Large intestine (tissue), 3 donors: ENCODE measurements at regions not wholly inside any gene's neighbourhood (a gene's known extent, or its start where the extent isn't known, plus 50 kb on each side); places are given as distances from the start of the nearest gene placed in this dataset.
"Not testable (repeated sequence)": the region's sequence is repeated elsewhere in the genome, so short reads cannot be mapped to it uniquely, and the experiment has no call there.

Experiments
- DNase-seq, 2 donors: peaks; one replicate each; pipeline versions ENCODE4 v3.0.0 to v3.0.0-alpha.2; 2013
- H3K27ac ChIP-seq: one replicate; pipeline ENCODE4 v1.5.1; 2013; ENCODE audit warnings: low read length
- H3K27me3 ChIP-seq: 2 replicates; pipeline ENCODE4 v1.6.1; 2013; ENCODE audit warnings: low read length; ENCODE audit not compliant: control insufficient read depth, insufficient read depth
- H3K36me3 ChIP-seq: 2 replicates; pipeline ENCODE4 v1.6.1; 2013; ENCODE audit warnings: low read length; ENCODE audit not compliant: control insufficient read depth, insufficient read depth
- H3K4me1 ChIP-seq: one replicate; pipeline ENCODE4 v1.6.1; 2013; ENCODE audit warnings: low read length; ENCODE audit not compliant: control insufficient read depth, insufficient read depth
- H3K4me3 ChIP-seq: one replicate; pipeline ENCODE4 v1.5.1; 2013; ENCODE audit warnings: low read length
- H3K9me3 ChIP-seq: one replicate; pipeline ENCODE4 v1.6.1; 2013; ENCODE audit warnings: mild to moderate bottlenecking, low read depth, low read length, moderate library complexity; ENCODE audit not compliant: control insufficient read depth
- WGBS: methylation state at CpG from one replicate; pipeline ENCODE4 v1.1.5; 2013; ENCODE audit warnings: low lambda C conversion rate; ENCODE audit not compliant: insufficient coverage; 5-methylcytosine and 5-hydroxymethylcytosine counted together

DNA sequence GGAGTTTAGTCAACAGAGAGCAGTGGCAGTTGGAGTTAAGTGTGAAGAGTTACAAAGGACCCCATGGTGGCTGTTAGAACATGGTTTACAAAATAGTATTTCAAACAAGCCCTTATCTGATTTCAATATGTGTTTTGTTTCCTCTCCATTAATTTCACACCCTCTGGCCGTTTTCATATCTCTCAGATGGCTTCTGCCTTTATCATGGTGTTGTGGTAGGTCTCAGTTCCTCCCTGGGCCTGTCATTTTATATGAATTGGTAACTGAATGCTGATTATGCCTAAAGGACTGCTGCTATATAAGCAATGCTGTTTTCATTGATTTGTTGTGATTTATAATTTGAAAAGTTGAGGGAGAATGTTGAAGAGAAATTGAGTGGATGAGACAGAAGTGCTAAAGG is 686.7 kb downstream of the NYAP2 start:
- Histone ChIP-seq H3K36me3 (no peaks in the 10 kb centered on the region), H3K27me3 (no peaks in the 10 kb centered on the region), H3K4me1 (no peaks in the 10 kb centered on the region), H3K4me3 (no peak overlapping the region), H3K27ac (no peak overlapping the region), H3K9me3 (peaks cover 3% of the 10 kb centered on the region)
- DNase-seq: no peak
- WGBS: no CpG with 5 or more reads among the region's 1 CpG

DNA sequence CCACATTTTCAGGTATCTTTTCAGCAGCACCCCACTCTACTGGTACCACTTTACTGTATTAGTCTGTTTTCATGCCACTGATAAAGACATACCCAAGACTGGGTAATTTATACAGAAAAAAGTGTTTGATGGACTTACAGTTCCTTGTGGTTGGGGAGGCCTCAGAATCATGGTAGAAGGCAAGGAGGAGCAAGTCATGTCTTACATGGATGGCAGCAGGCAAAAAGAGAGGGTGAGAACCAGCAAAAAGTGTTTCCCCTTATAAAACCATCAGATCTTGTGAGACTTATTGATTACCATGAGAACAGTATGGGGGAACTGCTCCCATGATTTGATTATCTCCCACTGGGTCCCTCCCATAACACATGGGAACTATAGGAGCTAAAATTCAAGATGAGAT is 685.9 kb downstream of the NYAP2 start:
- H3K9me3 ChIP-seq, H3K27ac ChIP-seq, H3K4me1 ChIP-seq, H3K27me3 ChIP-seq, H3K36me3 ChIP-seq, H3K4me3 ChIP-seq, DNase-seq: not testable (repeated sequence)

DNA sequence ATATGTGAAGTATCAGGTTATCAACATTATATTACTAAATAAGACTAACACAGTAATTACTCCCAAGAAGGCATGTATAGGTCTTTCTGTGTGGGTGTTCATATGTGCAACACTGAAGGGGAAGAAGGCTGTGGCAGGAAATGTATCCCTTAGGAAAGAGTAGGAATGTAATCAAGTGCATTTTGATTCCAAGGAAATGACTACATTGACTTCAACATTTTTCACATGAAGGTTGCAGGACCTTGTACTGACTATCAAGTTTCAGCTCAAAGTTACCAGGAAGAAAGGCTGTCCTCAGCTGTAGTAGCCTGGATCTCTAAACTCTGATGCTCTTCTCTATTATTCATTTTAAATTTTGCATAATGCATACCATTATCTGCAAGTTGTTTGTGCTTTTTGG is 680.8 kb downstream of the NYAP2 start:
- Histone ChIP-seq H3K9me3 (no peaks in the 10 kb centered on the region), H3K4me3 (no peak overlapping the region), H3K4me1 (no peaks in the 10 kb centered on the region), H3K27ac (no peak overlapping the region), H3K27me3 (no peaks in the 10 kb centered on the region), H3K36me3 (no peaks in the 10 kb centered on the region)
- no peak for DNase-seq

DNA sequence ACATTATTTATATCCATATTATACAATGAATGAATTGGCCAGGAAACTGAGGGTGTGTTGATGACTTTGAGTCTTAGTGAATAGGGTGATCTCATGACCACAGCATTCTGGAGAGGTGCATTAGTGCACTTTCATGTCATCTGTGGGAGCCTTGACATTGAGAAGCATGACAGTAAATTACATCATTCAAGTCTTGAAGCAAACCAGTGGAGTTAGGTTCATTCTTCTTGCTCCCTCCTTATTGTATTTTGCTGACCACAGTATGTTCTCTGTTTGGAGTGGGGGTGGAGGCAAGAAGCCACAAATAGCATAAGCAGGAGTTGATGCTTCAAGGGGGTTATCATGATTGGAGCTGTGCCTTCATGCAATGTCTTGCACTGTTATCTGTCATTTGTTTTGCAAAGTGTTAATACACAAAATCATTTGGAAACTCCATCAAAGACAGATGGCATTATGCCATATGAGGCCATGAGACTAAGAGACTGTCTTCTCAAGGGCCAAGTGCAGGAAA is 680.2 kb downstream of the NYAP2 start:
- no peaks in the 10 kb centered on the region for H3K9me3 ChIP-seq
- H3K4me1 ChIP-seq: no peaks in the 10 kb centered on the region
- H3K27ac ChIP-seq: no peak overlapping the region
- no peak overlapping the region for H3K4me3 ChIP-seq
- H3K27me3 ChIP-seq: no peaks in the 10 kb centered on the region
- H3K36me3 ChIP-seq: no peaks in the 10 kb centered on the region
- DNase-seq: no peak

DNA sequence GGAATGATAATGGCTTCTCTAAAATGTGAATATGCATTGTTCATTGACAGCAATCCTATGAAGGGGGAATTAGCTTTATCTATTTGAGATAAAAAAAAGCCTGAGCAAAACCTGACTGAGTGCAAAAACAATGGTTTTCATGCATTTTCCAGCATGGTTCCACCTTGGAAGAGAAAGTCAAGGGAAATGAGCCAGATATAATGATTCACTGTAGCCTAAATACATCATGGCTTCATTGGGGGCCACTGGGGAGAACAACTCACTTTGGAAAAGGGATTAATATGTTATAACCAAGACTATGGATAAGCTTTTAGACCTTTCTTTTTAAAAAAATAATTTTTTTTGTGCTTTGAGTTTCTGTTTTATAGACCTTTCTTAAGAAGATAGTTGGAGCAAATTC is 679.7 kb downstream of the NYAP2 start:
- H3K4me1 ChIP-seq: no peaks in the 10 kb centered on the region
- H3K9me3 ChIP-seq: no peaks in the 10 kb centered on the region
- no peaks in the 10 kb centered on the region for H3K36me3 ChIP-seq
- H3K4me3 ChIP-seq: no peak overlapping the region
- H3K27ac ChIP-seq: no peak overlapping the region
- no peaks in the 10 kb centered on the region for H3K27me3 ChIP-seq
- DNase-seq: no peak

DNA sequence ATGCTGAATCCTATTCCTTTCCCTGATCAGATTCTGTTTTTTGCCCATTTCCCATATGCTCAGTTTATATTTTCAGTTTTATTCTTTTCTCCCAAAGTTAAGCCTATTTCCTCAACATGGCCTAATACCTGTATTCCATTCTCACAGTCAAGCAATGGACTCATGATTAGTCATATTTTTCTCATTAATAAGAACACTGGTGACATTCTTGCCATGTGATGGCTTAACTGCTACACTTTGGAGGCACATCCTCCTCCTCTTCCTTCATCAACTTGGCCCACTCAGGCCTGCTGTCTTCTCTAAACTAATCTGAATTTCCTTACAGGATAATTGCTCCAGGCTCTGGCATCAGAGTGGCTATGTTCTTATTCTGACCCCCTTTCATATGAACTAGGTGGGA is 679.2 kb downstream of the NYAP2 start:
- H3K9me3 ChIP-seq: no peaks in the 10 kb centered on the region
- H3K27me3 ChIP-seq: no peaks in the 10 kb centered on the region
- H3K36me3 ChIP-seq: no peaks in the 10 kb centered on the region
- no peaks in the 10 kb centered on the region for H3K4me1 ChIP-seq
- no peak for DNase-seq
- no peak overlapping the region for H3K27ac ChIP-seq
- no peak overlapping the region for H3K4me3 ChIP-seq

DNA sequence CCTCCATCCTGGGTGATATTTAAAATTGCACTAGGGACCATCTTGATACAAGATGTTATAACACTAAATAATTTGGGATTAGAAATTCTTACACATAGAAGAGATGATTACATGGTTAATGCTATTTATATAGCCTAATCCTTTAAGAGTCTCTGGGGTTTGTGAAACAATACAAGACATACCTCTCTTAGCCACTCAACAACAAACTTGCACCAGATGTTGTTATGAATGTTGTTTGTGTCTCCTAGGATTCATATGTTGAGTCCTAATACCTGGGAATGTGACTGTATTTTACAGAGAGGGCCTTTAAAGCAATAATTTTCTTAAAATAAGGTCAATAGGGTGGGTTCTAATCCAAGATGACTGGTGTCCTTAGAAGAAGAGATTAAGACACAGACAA is 678.3 kb downstream of the NYAP2 start:
- H3K27me3 ChIP-seq: no peaks in the 10 kb centered on the region
- no peak overlapping the region for H3K27ac ChIP-seq
- DNase-seq: no peak
- H3K4me3 ChIP-seq: no peak overlapping the region
- H3K9me3 ChIP-seq: no peaks in the 10 kb centered on the region
- H3K4me1 ChIP-seq: no peaks in the 10 kb centered on the region
- no peaks in the 10 kb centered on the region for H3K36me3 ChIP-seq

DNA sequence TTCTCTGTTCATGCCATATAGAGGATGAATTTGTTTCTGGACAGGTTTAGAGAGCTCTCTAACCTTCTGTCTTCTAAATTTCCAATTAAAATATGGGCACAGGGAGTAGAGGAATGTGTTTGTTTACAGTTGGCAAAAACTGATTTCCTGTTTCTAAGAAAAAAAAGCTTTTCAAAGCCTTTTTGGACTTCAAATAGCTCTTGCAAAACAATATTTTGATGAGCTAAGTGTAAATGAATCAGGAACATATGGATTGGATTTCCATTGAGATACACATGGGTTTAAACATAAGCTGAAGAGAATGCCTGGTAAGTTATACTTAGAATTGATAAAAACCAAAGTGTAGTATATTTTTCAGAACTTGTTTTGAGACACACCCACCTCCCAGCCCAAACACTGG is 677.5 kb downstream of the NYAP2 start:
- no peaks in the 10 kb centered on the region for H3K4me1 ChIP-seq
- no peaks in the 10 kb centered on the region for H3K9me3 ChIP-seq
- H3K27ac ChIP-seq: no peak overlapping the region
- no peaks in the 10 kb centered on the region for H3K36me3 ChIP-seq
- H3K27me3 ChIP-seq: no peaks in the 10 kb centered on the region
- DNase-seq: no peak
- H3K4me3 ChIP-seq: no peak overlapping the region

DNA sequence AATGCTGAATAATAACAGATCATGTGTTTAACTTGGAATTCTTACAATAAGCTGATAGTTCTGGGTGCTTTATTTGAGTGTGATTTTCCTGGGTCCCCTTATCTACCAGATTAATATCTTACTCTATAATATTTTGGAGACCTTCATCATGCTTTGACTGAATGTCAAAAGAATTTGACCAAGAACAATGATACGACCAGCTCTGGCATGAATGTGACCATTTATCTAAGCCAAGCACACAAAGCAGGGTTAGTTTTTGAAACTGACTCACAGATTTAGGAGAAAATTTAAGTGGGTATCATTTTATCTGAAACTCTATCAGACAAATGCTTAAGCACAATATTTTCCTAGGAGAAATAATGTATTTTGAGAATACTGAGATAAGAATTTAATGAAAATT is 677.0 kb downstream of the NYAP2 start:
- WGBS: no CpG with 5 or more reads among the region's 1 CpG
- H3K36me3 ChIP-seq: no peaks in the 10 kb centered on the region
- no peak overlapping the region for H3K4me3 ChIP-seq
- no peak overlapping the region for H3K27ac ChIP-seq
- no peaks in the 10 kb centered on the region for H3K4me1 ChIP-seq
- DNase-seq: no peak
- H3K9me3 ChIP-seq: no peaks in the 10 kb centered on the region
- no peaks in the 10 kb centered on the region for H3K27me3 ChIP-seq

DNA sequence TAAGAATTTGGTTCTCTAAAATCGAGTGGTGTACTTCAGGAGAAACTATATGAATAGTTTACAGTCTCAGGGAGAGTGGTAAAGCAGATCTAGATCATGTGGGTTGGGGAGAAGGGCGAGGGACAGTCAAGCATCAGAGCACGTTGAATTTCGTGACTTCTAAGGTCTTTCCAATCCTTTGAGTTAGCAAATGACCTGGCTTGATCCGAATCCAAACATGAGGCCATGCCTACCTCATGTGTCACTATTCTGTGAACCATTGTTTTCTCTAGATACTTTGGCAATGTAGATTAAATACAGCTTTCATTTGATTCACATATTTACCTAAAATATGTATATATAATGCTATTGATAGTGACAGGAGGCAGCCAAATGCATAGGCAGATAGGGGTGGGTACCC is 674.9 kb downstream of the NYAP2 start:
- 100% methylated on average over 2 of the region's 5 CpGs for WGBS
- no peak for DNase-seq
- Histone ChIP-seq H3K9me3 (no peaks in the 10 kb centered on the region), H3K27me3 (no peaks in the 10 kb centered on the region), H3K4me1 (no peaks in the 10 kb centered on the region), H3K27ac (no peak overlapping the region), H3K4me3 (no peak overlapping the region), H3K36me3 (no peaks in the 10 kb centered on the region)

DNA sequence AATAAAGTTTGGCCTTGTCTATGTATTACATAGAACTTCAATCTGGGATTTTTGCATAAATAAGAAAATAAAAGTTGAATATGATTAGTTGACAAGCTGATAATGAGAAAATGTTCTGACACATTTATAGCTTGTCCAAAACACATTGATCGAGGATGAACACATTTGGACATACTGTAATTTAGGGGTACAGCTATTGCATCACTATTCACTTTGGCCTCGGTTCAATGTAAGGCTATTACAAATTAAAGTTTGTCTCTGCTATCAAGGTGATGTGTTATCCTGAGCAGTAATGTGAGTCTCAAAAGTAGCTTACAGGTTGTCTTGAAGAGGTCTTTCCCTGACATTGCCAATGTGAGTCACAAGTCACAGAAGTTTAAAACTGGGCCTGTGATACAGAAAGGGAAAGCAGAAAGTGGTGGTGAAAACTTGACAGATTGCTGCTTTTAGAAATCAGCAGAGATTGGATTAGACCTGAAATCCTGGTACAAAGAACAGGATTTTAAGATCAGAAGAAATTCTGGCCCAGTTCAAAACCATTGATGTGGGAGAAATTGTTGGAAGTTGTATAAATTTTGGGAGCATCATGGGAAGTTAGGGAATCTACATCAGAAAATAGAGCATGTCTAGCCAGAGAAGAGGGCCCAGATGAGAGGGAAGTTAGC is 674.1 kb downstream of the NYAP2 start:
- Histone ChIP-seq H3K9me3 (no peaks in the 10 kb centered on the region), H3K4me1 (no peaks in the 10 kb centered on the region), H3K4me3 (no peak overlapping the region), H3K27ac (no peak overlapping the region), H3K36me3 (no peaks in the 10 kb centered on the region), H3K27me3 (no peaks in the 10 kb centered on the region)
- no peak for DNase-seq
- no CpG with 5 or more reads among the region's 2 CpGs for WGBS
